ENCODE measurements at regions not wholly inside any gene's neighbourhood (a gene's known extent, or its start where the extent isn't known, plus 50 kb on each side); places are given as distances from the start of the nearest gene placed in this dataset.

GRCh38 chr10:1896153-1896552 lies 158.8 kb upstream of the ADARB2 start:
- TF ChIP-seq EZH2 (IDR thresholded peaks at IDR 0.05; ENCODE audit: borderline replicate concordance) (no peak), EZH2phosphoT487 (IDR thresholded peaks at IDR 0.05; ENCODE audit: low read depth, severe bottlenecking, unreplicated experiment) (no peak)
- TF ChIP-seq, protein P1, sequence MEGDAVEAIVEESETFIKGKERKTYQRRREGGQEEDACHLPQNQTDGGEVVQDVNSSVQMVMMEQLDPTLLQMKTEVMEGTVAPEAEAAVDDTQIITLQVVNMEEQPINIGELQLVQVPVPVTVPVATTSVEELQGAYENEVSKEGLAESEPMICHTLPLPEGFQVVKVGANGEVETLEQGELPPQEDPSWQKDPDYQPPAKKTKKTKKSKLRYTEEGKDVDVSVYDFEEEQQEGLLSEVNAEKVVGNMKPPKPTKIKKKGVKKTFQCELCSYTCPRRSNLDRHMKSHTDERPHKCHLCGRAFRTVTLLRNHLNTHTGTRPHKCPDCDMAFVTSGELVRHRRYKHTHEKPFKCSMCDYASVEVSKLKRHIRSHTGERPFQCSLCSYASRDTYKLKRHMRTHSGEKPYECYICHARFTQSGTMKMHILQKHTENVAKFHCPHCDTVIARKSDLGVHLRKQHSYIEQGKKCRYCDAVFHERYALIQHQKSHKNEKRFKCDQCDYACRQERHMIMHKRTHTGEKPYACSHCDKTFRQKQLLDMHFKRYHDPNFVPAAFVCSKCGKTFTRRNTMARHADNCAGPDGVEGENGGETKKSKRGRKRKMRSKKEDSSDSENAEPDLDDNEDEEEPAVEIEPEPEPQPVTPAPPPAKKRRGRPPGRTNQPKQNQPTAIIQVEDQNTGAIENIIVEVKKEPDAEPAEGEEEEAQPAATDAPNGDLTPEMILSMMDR (IDR thresholded peaks at IDR 0.05; ENCODE audit: poor library complexity) = no peak
